HL-60 (cell line): ENCODE measurements at regions not wholly inside any gene's neighbourhood (a gene's known extent, or its start where the extent isn't known, plus 50 kb on each side); places are given as distances from the start of the nearest gene placed in this dataset.

Source experiments
- DNase-seq, 2 experiments: peaks; one replicate each; pipeline ENCODE4 v3.0.0-alpha.2; 2010 to 2020; ENCODE audit warnings: low read depth in 1 of 2, low spot score in 1 of 2
- H3K27ac ChIP-seq: fragments of 250-450 bp; sonication (Bioruptor Pico); replicated peaks from 2 replicates; pipeline ENCODE4 v1.5.1; 2020; ENCODE audit warnings: mild to moderate bottlenecking, moderate library complexity
- H3K27me3 ChIP-seq: fragments of 250-450 bp; sonication (Bioruptor Pico); 2 replicates; pipeline ENCODE4 v1.5.1; 2021; ENCODE audit warnings: mild to moderate bottlenecking, moderate library complexity; ENCODE audit not compliant: insufficient read depth, poor library complexity, severe bottlenecking
- H3K4me3 ChIP-seq: replicated peaks from 2 replicates; pipeline ENCODE4 v1.5.1; 2011; ENCODE audit warnings: mild to moderate bottlenecking, control low read depth, low read length; ENCODE audit not compliant: insufficient read depth
- GABPA ChIP-seq: IDR thresholded peaks from 2 replicates; pipeline ENCODE4 v1.6.1; 2012; ENCODE audit warnings: low read depth
- POLR2AphosphoS5 ChIP-seq: IDR thresholded peaks from 2 replicates; pipeline ENCODE4 v1.6.1; 2012; ENCODE audit warnings: low read depth
- REST ChIP-seq: IDR thresholded peaks from 2 replicates; pipeline ENCODE4 v1.6.1; 2012; ENCODE audit warnings: low read depth; ENCODE audit not compliant: insufficient replicate concordance
- SPI1 ChIP-seq: IDR thresholded peaks from 2 replicates; pipeline ENCODE4 v1.6.1; 2012; ENCODE audit warnings: low read depth, mild to moderate bottlenecking, borderline replicate concordance
- TF ChIP-seq, protein P1 (sequence below): IDR thresholded peaks from one replicate; pipeline ENCODE4 v1.5.1; 2011; ENCODE audit warnings: low read length, control low read depth, inconsistent platforms; ENCODE audit not compliant: insufficient read depth

DNA sequence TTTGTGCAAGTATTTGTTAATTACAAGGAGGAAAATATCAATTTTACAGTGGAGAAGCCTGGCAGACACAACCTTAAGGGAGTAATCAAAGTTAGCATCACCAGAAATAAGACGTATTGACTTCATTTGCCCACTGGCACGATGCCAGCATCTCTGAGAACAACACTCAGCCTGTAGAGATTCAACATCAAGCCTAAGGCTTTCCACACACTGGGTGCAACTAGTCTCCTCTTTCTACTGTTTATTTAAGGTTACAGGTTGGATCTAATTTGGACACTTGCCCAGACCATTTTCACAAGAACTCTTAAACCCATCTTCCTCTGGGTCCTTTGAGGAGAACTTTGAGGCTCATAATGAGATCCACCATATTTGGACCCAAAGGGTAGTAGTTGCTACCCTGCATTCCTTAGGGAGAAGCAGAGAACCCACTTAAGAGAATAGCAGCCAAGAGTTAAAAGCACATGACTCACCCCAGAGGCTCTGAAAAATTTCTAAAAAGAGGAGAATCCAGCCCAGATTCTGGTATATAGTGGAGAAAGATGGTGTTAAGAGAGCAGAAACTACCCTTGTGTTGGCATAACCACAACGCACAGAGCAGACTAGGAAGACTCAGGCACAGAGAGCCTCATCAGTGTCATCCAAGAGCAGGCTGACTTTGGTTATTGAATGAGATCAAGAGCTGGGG, 97.3 kb downstream of the CCDC71L start:
- DNase-seq, result no peak
- H3K27ac ChIP-seq, result no peak overlapping the region
- TF ChIP-seq SPI1, result no peak
- TF ChIP-seq POLR2AphosphoS5, result no peak
- no peak for TF ChIP-seq GABPA
- no peak for TF ChIP-seq REST
- TF ChIP-seq, protein P1, sequence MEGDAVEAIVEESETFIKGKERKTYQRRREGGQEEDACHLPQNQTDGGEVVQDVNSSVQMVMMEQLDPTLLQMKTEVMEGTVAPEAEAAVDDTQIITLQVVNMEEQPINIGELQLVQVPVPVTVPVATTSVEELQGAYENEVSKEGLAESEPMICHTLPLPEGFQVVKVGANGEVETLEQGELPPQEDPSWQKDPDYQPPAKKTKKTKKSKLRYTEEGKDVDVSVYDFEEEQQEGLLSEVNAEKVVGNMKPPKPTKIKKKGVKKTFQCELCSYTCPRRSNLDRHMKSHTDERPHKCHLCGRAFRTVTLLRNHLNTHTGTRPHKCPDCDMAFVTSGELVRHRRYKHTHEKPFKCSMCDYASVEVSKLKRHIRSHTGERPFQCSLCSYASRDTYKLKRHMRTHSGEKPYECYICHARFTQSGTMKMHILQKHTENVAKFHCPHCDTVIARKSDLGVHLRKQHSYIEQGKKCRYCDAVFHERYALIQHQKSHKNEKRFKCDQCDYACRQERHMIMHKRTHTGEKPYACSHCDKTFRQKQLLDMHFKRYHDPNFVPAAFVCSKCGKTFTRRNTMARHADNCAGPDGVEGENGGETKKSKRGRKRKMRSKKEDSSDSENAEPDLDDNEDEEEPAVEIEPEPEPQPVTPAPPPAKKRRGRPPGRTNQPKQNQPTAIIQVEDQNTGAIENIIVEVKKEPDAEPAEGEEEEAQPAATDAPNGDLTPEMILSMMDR, result no peak
- no peak overlapping the region for H3K4me3 ChIP-seq
- H3K27me3 ChIP-seq, result no peaks in the 10 kb centered on the region

DNA sequence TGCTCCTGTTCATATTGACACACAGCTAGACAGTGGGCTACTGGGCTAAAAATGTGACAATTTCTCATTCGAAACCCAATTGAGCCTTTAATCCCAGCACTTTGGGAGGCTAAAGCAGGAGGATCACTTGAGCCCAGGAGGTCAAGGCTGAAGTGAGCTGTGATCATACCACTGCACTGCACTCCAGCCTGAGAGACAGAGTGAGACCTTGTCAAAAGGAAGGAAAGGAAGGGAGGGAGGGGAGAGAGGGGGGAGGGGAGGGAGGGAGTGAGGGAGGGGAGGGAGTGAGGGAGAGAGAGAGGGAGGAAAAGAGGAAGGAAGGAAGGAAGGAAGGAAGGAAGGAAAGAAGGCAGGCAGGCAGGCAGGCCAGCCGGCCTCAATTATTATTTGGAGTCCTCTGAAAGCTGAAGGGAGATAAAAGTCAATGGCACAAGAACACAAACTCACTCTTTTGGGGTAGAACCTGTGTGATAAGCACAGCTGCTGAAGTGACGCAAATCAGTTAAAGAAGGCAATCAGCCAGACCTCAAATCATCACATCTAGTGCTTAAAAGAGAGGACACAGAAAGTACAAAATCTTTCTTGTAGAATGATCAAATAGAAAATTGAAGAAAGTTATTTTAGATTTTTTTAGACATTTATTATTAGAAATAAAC, 98.1 kb downstream of the CCDC71L start:
- Histone ChIP-seq H3K27me3 (no peaks in the 10 kb centered on the region), H3K4me3 (no peak overlapping the region), H3K27ac (no peak overlapping the region)
- DNase-seq, result no peak
- TF ChIP-seq, protein P1, result no peak
- TF ChIP-seq GABPA, result no peak
- no peak for TF ChIP-seq SPI1
- no peak for TF ChIP-seq POLR2AphosphoS5
- TF ChIP-seq REST, result no peak

GRCh38 chr7:106561666-106562411, 99.1 kb downstream of the CCDC71L start:
- no peak for DNase-seq
- no peaks in the 10 kb centered on the region for H3K27me3 ChIP-seq
- no peak for TF ChIP-seq POLR2AphosphoS5
- TF ChIP-seq, protein P1, result no peak
- no peak for TF ChIP-seq GABPA
- no peak for TF ChIP-seq SPI1
- no peak overlapping the region for H3K4me3 ChIP-seq
- H3K27ac ChIP-seq, result no peak overlapping the region
